Right lobe of liver (tissue), 6 donors: ENCODE measurements at regions not wholly inside any gene's neighbourhood (a gene's known extent, or its start where the extent isn't known, plus 50 kb on each side); places are given as distances from the start of the nearest gene placed in this dataset.

Experiments used
- ATAC-seq, 4 donors: fragments of 200-7000 bp; cut with Tn5 transposase; one replicate each; pipeline ENCODE4 v1.9.1; 2020; ENCODE audit warnings: mild to moderate bottlenecking in 4 of 4, moderate library complexity in 4 of 4
- DNase-seq, 3 donors: peaks; one replicate each; pipeline ENCODE4 v3.0.0-alpha.2; 2020
- H3K27ac ChIP-seq, 3 donors: fragments of 200-600 bp; one replicate each; pipeline ENCODE4 v1.8.0; 2022
- H3K27me3 ChIP-seq, 2 donors: fragments of 200-600 bp; one replicate each; pipeline ENCODE4 v1.8.0; 2022
- H3K36me3 ChIP-seq, 4 donors: fragments of 200-600 bp; sonication (generic) in 1 of 4; one replicate each; pipeline versions ENCODE4 v1.5.1 to v1.8.0; 2017 to 2022; ENCODE audit warnings: control low read depth in 1 of 4
- H3K4me1 ChIP-seq, 4 donors: fragments of 200-600 bp; sonication (generic) in 1 of 4; one replicate each; pipeline versions ENCODE4 v1.5.1 to v1.8.0; 2017 to 2022; ENCODE audit warnings: control low read depth in 1 of 4
- H3K4me3 ChIP-seq, 3 donors: fragments of 200-600 bp; one replicate each; pipeline ENCODE4 v1.8.0; 2022
- H3K9me3 ChIP-seq, 4 donors: fragments of 200-600 bp; sonication (generic) in 1 of 4; one replicate each; pipeline versions ENCODE4 v1.5.1 to v1.8.0; 2017 to 2022; ENCODE audit warnings: control low read depth in 1 of 4
- POLR2A ChIP-seq: fragments of 450-650 bp; IDR thresholded peaks from one replicate; pipeline ENCODE4 v1.6.1; 2017; ENCODE audit warnings: antibody characterized with exemption, mild to moderate bottlenecking
- WGBS: methylation state at CpG from one replicate; pipeline ENCODE4 v1.1.6; 2018; ENCODE audit warnings: low coverage, low lambda C conversion rate; ENCODE audit not compliant: insufficient coverage; ENCODE audit errors: missing lambda C conversion rate; 5-methylcytosine and 5-hydroxymethylcytosine counted together
- intact Hi-C, 2 donors: fragments of 100-400 bp; cut with DNase I; formaldehyde crosslinking; loops; one replicate each; pipeline versions ENCODE4 v1.11.2 to v1.14.1; 2022
- TF ChIP-seq, protein P1 (sequence below), 4 donors: fragments of 200-600 bp in 3 of 4; fragments of 450-650 bp in 1 of 4; IDR thresholded peaks; one replicate each; pipeline versions ENCODE4 v1.5.1 to v1.8.0; 2016 to 2022; ENCODE audit warnings: antibody characterized with exemption in 4 of 4, mild to moderate bottlenecking in 2 of 4
- donor health status: DM: no; HTN: yes; CAD: no.
- donor health status: DM: no; HTN: no; CAD: no.
- donor health status: DM: no; HTN: no; CAD: no.
- donor health status: DM: no; HTN: yes; CAD: no.
- donor health status: DM: no; HTN: yes; CAD: no.

DNA sequence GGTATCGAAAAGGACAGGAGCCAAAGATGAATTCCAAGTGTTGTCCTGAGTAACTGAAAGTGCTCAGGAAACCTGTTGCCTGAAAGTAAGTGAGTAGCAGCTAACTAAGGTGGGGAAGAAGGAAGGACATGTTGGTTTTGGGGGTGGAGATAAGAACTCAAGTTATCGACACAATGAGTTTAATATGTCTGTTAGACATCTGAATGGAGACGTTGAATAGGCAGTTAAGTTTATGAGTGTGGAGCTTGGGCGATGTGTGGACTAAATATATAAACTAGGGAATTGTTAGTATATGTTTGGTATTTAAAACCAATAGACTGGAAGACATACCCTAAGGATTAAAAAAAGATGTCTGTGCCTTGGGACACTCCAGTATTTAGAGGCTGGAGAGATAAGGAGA, 82.7 kb upstream of the ASIC2 start:
- intact Hi-C loops = no loop called here
- no peaks in the 10 kb centered on the region for H3K36me3 ChIP-seq
- 55% methylated on average over 4 of the region's 4 CpGs for WGBS
- DNase-seq = no peak
- H3K27me3 ChIP-seq = no peaks in the 10 kb centered on the region
- no peaks in the 10 kb centered on the region for H3K4me1 ChIP-seq
- H3K27ac ChIP-seq = no peak overlapping the region
- no peak for ATAC-seq
- H3K9me3 ChIP-seq = no peaks in the 10 kb centered on the region
- TF ChIP-seq, protein P1, sequence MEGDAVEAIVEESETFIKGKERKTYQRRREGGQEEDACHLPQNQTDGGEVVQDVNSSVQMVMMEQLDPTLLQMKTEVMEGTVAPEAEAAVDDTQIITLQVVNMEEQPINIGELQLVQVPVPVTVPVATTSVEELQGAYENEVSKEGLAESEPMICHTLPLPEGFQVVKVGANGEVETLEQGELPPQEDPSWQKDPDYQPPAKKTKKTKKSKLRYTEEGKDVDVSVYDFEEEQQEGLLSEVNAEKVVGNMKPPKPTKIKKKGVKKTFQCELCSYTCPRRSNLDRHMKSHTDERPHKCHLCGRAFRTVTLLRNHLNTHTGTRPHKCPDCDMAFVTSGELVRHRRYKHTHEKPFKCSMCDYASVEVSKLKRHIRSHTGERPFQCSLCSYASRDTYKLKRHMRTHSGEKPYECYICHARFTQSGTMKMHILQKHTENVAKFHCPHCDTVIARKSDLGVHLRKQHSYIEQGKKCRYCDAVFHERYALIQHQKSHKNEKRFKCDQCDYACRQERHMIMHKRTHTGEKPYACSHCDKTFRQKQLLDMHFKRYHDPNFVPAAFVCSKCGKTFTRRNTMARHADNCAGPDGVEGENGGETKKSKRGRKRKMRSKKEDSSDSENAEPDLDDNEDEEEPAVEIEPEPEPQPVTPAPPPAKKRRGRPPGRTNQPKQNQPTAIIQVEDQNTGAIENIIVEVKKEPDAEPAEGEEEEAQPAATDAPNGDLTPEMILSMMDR (IDR thresholded peaks at IDR 0.05) = no peak
- no peak for TF ChIP-seq POLR2A
- no peak overlapping the region for H3K4me3 ChIP-seq

DNA sequence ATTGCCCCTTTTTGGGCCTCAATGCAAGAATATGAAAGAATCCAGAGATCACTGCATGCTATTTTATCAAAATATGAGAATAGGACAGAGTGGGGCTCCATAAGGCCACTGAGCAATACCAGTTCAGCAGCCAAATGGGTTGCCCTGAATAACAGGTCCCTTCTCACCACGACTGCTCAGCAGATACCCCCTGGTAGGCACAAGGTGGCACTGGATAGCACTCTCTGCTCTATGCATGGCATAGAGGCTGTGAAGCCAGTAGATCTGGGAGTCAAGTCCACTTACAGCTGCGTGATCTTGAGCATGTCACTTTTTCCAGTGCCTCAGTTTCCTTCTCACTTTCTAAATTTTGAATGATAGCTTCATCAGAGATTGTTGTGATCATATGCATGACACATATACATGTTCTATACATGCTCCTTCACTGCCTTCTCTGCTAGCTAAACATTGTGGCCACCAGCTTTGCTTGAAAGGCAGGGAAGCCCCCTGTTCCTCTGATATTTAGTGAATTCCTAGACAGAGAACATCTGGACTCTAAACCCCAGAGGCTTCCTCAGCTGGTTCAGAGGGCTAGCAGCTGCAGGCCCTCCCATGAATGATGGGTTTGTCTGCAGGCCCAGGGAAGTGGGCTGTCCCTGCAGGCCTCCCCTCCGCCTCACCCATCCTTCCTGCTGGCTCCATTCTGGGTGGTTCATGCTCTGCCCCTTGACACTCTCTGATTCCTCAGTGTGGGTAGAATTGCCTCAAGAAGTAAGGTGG, 84.9 kb upstream of the ASIC2 start:
- H3K27me3 ChIP-seq = no peaks in the 10 kb centered on the region
- H3K27ac ChIP-seq = no peak overlapping the region
- WGBS = 63% methylated on average over 3 of the region's 3 CpGs
- TF ChIP-seq, protein P1 (IDR thresholded peaks at IDR 0.05) = peak in 1 of 4 donors; percentile 35
- no peak for TF ChIP-seq POLR2A
- H3K9me3 ChIP-seq = no peaks in the 10 kb centered on the region
- no peaks in the 10 kb centered on the region for H3K36me3 ChIP-seq
- DNase-seq = no peak
- no peak overlapping the region for H3K4me3 ChIP-seq
- intact Hi-C loops = no loop called here
- H3K4me1 ChIP-seq = no peaks in the 10 kb centered on the region
- ATAC-seq = peak in 1 of 4 donors; percentile 85

DNA sequence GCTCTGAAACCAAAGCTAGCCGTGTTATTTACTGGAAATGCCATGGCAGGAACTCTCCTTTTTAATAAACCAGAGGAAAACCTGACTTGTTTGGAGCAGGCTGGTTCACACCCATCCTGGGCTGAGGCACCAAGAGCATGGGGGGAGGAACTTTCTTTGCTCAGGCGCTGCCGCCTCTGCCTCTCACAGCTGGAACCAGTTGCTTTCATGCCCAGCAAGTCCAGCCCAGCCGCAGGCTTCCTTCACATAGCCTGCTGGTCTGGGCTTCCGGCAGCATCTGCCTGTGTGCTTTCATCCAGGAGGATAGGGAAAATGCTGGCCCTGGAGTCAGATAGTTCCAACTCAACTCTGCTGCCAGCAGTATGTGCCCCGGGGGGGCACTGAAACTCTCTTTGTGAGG, 88.1 kb upstream of the ASIC2 start:
- H3K27ac ChIP-seq = no peak overlapping the region
- ATAC-seq (no peak), DNase-seq (no peak)
- no peaks in the 10 kb centered on the region for H3K36me3 ChIP-seq
- TF ChIP-seq, protein P1 (IDR thresholded peaks at IDR 0.05) = no peak
- no peak for TF ChIP-seq POLR2A
- H3K9me3 ChIP-seq = no peaks in the 10 kb centered on the region
- intact Hi-C loops = no loop called here
- H3K4me3 ChIP-seq = no peak overlapping the region
- H3K27me3 ChIP-seq = no peaks in the 10 kb centered on the region
- 37% methylated on average over 6 of the region's 6 CpGs for WGBS
- no peaks in the 10 kb centered on the region for H3K4me1 ChIP-seq

DNA sequence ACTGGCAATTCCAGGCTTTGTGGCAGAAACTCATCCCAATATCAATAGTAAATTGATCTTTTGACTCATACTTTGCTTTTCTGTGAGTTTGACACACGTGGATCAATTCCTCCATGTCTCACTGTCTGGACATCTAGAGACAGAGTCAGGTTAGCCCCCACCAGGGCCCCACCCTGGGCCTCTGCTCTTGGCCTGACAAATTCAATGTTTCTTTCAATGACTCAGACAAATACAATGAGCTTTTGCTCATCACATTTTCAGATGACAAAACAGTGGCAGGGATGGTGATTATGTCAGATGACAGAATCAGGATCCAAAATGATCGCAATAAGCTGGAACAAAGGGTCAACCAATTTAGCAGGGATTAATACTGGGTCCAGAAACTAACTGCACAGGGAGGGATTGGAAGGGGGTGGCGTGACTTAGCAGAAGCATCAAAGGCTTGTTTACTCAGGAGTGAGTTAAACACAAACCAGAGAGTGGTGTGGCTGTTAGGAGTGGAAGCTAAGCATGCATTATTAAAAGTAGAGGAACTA, 90.5 kb upstream of the ASIC2 start:
- Histone ChIP-seq H3K27ac (no peak overlapping the region), H3K36me3 (no peaks in the 10 kb centered on the region), H3K4me3 (no peak overlapping the region), H3K4me1 (no peaks in the 10 kb centered on the region), H3K9me3 (no peaks in the 10 kb centered on the region), H3K27me3 (no peaks in the 10 kb centered on the region)
- WGBS = 43% methylated on average over 3 of the region's 3 CpGs
- TF ChIP-seq POLR2A = no peak
- ATAC-seq (no peak), DNase-seq (no peak)
- intact Hi-C loops = no loop called here

DNA sequence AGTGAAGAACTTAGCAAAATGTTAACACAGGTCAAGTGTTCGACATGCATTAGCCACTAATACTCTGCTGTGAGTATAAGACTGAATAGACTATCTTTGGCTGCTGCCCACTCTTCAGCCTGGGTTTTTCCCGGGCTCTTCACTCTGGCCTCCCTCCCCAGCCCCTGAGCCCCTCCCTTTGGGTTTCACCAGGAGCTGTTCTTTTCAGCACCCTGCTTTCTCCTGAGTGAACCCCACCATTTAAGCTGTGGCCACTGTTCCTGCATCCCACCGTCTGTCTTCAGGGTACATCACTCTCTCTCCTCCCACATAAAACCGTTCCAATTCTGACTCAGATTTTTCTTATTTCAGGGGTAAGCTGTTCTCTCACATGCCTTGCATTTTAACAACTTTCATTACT, 92.0 kb upstream of the ASIC2 start:
- intact Hi-C loops = no loop called here
- 25% methylated on average over 4 of the region's 4 CpGs for WGBS

More for the DNA sequence above, 92.0 kb upstream of the ASIC2 start:
- Histone ChIP-seq H3K36me3 (no peaks in the 10 kb centered on the region), H3K27ac (no peak overlapping the region), H3K4me1 (no peaks in the 10 kb centered on the region), H3K4me3 (no peak overlapping the region), H3K27me3 (no peaks in the 10 kb centered on the region), H3K9me3 (no peaks in the 10 kb centered on the region)
- no peak for TF ChIP-seq POLR2A
- TF ChIP-seq, protein P1 (IDR thresholded peaks at IDR 0.05) = no peak
- DNase-seq (no peak), ATAC-seq (no peak)
